NOMO-1 (cell line): ENCODE measurements at regions not wholly inside any gene's neighbourhood (a gene's known extent, or its start where the extent isn't known, plus 50 kb on each side); places are given as distances from the start of the nearest gene placed in this dataset.

ENCODE experiments used
- DNase-seq, 2 experiments: peaks; one replicate each; lab custom pipeline; 2025; ENCODE audit not compliant: unreplicated experiment in 2 of 2; lab: John Stamatoyannopoulos, UW

GRCh38 chr6:115728171-115728570 is 332.5 kb downstream of the FRK start:
- no peak for DNase-seq

GRCh38 chr6:115721564-115721963 is 339.1 kb downstream of the FRK start:
- DNase-seq = no peak

- no peak for DNase-seq
Observed at GRCh38 chr6:115720900-115721299, 339.8 kb downstream of the FRK start.

- peak in 1 of 2 experiments; percentile 55 for DNase-seq
Observed at GRCh38 chr6:115717472-115717871, 343.2 kb downstream of the FRK start.

- DNase-seq = no peak
Observed at GRCh38 chr6:115717062-115717461, 343.6 kb downstream of the FRK start.

- DNase-seq = no peak
Observed at GRCh38 chr6:115712291-115712961, 348.3 kb downstream of the FRK start.

- no peak for DNase-seq
Observed at GRCh38 chr6:115708850-115709249, 351.8 kb downstream of the FRK start.

- no peak for DNase-seq
Observed at GRCh38 chr6:115706981-115707380, 353.7 kb downstream of the FRK start.

GRCh38 chr6:115706324-115706723 is 354.4 kb downstream of the FRK start:
- DNase-seq = no peak

GRCh38 chr6:115704028-115704427 is 356.7 kb downstream of the FRK start:
- no peak for DNase-seq

GRCh38 chr6:115691433-115691832 is 369.3 kb downstream of the FRK start:
- no peak for DNase-seq

GRCh38 chr6:115690854-115691253 is 369.8 kb downstream of the FRK start:
- no peak for DNase-seq

- DNase-seq = no peak
Observed at GRCh38 chr6:115681978-115682775, 378.5 kb downstream of the FRK start.

- no peak for DNase-seq
Observed at GRCh38 chr6:115680621-115681020, 380.1 kb downstream of the FRK start.

GRCh38 chr6:115677198-115677597 is 383.5 kb downstream of the FRK start:
- DNase-seq = no peak

GRCh38 chr6:115675443-115675842 is 385.2 kb downstream of the FRK start:
- DNase-seq = no peak

GRCh38 chr6:115668781-115669180 is 391.9 kb downstream of the FRK start:
- no peak for DNase-seq

- no peak for DNase-seq
Observed at GRCh38 chr6:115668211-115668610, 392.5 kb downstream of the FRK start.

- DNase-seq = no peak
Observed at GRCh38 chr6:115667478-115668026, 393.1 kb downstream of the FRK start.

- DNase-seq = no peak
Observed at GRCh38 chr6:115666997-115667396, 393.7 kb downstream of the FRK start.

- DNase-seq = no peak
Observed at GRCh38 chr6:115665310-115665709, 395.4 kb downstream of the FRK start.

GRCh38 chr6:115663681-115664080 is 397.0 kb downstream of the FRK start:
- DNase-seq = no peak
